CD14-positive monocyte (primary cell): ENCODE measurements at regions not wholly inside any gene's neighbourhood (a gene's known extent, or its start where the extent isn't known, plus 50 kb on each side); places are given as distances from the start of the nearest gene placed in this dataset.

Experiments used
- DNase-seq, 3 donors: peaks; one replicate each; pipeline ENCODE4 v3.0.0-alpha.2; 2011 to 2022
- H2AFZ ChIP-seq: 2 replicates; pipeline ENCODE4 v1.6.0; 2012; ENCODE audit warnings: mild to moderate bottlenecking, low read depth, low read length, inconsistent platforms; ENCODE audit not compliant: insufficient read depth, poor library complexity, severe bottlenecking
- H3K27ac ChIP-seq, 2 donors: 1 replicate in 1 of 2; 2 replicates in 1 of 2; pipeline ENCODE4 v1.5.1; 2012 to 2013; ENCODE audit warnings: low read length in 2 of 2, control low read depth in 1 of 2, inconsistent platforms in 1 of 2, low read depth in 1 of 2, mild to moderate bottlenecking in 1 of 2
- H3K27me3 ChIP-seq, 2 donors: one replicate each; pipeline versions ENCODE4 v1.6.0 to v1.6.1; 2011 to 2013; ENCODE audit warnings: low read length in 2 of 2; ENCODE audit not compliant: control insufficient read depth in 2 of 2, insufficient read depth in 2 of 2
- H3K36me3 ChIP-seq, 2 donors: replicated peaks in 1 of 2; 1 replicate in 1 of 2; 2 replicates in 1 of 2; pipeline versions ENCODE4 v1.5.1 to v1.6.1; 2012 to 2013; ENCODE audit warnings: low read length in 2 of 2, control low read depth in 1 of 2, inconsistent platforms in 1 of 2, mild to moderate bottlenecking in 1 of 2; ENCODE audit not compliant: insufficient read depth in 2 of 2, control insufficient read depth in 1 of 2
- H3K4me1 ChIP-seq, 2 donors: 1 replicate in 1 of 2; 2 replicates in 1 of 2; pipeline versions ENCODE4 v1.5.1 to v1.6.1; 2012 to 2013; ENCODE audit warnings: low read length in 2 of 2, control low read depth in 1 of 2, inconsistent platforms in 1 of 2, mild to moderate bottlenecking in 1 of 2, moderate library complexity in 1 of 2; ENCODE audit not compliant: insufficient read depth in 2 of 2, control insufficient read depth in 1 of 2
- H3K4me2 ChIP-seq: replicated peaks from 2 replicates; pipeline ENCODE3; 2012; ENCODE audit warnings: low read length, moderate library complexity, mild to moderate bottlenecking; ENCODE audit not compliant: poor library complexity, severe bottlenecking; ENCODE audit errors: extremely low read depth
- H3K4me3 ChIP-seq, 3 experiments: fragments of 200-600 bp in 1 of 3; sonication (generic) in 1 of 3; replicated peaks in 1 of 3; 1 replicate in 2 of 3; 2 replicates in 1 of 3; pipeline ENCODE4 v1.5.1; 2011 to 2013; ENCODE audit warnings: low read length in 3 of 3, mild to moderate bottlenecking in 3 of 3, control low read depth in 2 of 3, low read depth in 2 of 3, inconsistent platforms in 1 of 3, moderate library complexity in 1 of 3
- H3K79me2 ChIP-seq: 2 replicates; pipeline ENCODE4 v1.6.0; 2012; ENCODE audit warnings: mild to moderate bottlenecking, control low read depth, inconsistent platforms, low read length, moderate library complexity; ENCODE audit not compliant: insufficient read depth
- H3K9ac ChIP-seq: 2 replicates; pipeline ENCODE4 v1.6.0; 2017; ENCODE audit warnings: low read length, mild to moderate bottlenecking; ENCODE audit not compliant: insufficient read depth, poor library complexity, severe bottlenecking
- H3K9me3 ChIP-seq, 2 donors: replicated peaks in 1 of 2; 1 replicate in 1 of 2; 2 replicates in 1 of 2; pipeline versions ENCODE4 v1.5.1 to v1.6.1; 2012 to 2013; ENCODE audit warnings: low read length in 2 of 2, control low read depth in 1 of 2; ENCODE audit not compliant: control insufficient read depth in 1 of 2, insufficient read depth in 1 of 2
- H4K20me1 ChIP-seq: 2 replicates; pipeline ENCODE4 v1.6.0; 2012; ENCODE audit warnings: mild to moderate bottlenecking, low read length, control low read depth, moderate library complexity; ENCODE audit not compliant: insufficient read depth
- H3K27ac Mint-ChIP-seq, 7 donors: one replicate each; pipeline ENCODE4 v1.8.0; 2020; ENCODE audit warnings: mild to moderate bottlenecking in 7 of 7, mixed read lengths in 7 of 7, moderate library complexity in 6 of 7, inconsistent platforms in 2 of 7
- H3K27me3 Mint-ChIP-seq, 3 donors: one replicate each; pipeline ENCODE4 v1.8.0; 2021 to 2022; ENCODE audit warnings: low read depth in 3 of 3, mild to moderate bottlenecking in 3 of 3, mixed read lengths in 3 of 3, moderate library complexity in 3 of 3, inconsistent platforms in 1 of 3
- H3K36me3 Mint-ChIP-seq, 2 donors: one replicate each; pipeline ENCODE4 v1.8.0; 2020; ENCODE audit warnings: mixed read lengths in 2 of 2, inconsistent platforms in 1 of 2, mild to moderate bottlenecking in 1 of 2
- H3K4me1 Mint-ChIP-seq: one replicate; pipeline ENCODE4 v1.8.0; 2020; ENCODE audit warnings: mild to moderate bottlenecking, mixed read lengths
- H3K4me3 Mint-ChIP-seq, 2 donors: one replicate each; pipeline ENCODE4 v1.8.0; 2020; ENCODE audit warnings: mild to moderate bottlenecking in 2 of 2, mixed read lengths in 2 of 2, moderate library complexity in 1 of 2
- H3K9me3 Mint-ChIP-seq, 7 donors: one replicate each; pipeline ENCODE4 v1.8.0; 2020 to 2022; ENCODE audit warnings: mixed read lengths in 7 of 7, mild to moderate bottlenecking in 6 of 7, moderate library complexity in 6 of 7, inconsistent platforms in 2 of 7
- CTCF ChIP-seq: fragments of 200-600 bp; IDR thresholded peaks from one replicate; pipeline ENCODE4 v1.8.0; 2022; ENCODE audit warnings: antibody characterized with exemption, mild to moderate bottlenecking
- WGBS: methylation state at CpG from one replicate; pipeline ENCODE4 v1.1.5; 2013; ENCODE audit warnings: missing lambda C conversion rate; ENCODE audit not compliant: insufficient coverage; 5-methylcytosine and 5-hydroxymethylcytosine counted together
- intact Hi-C, 2 donors: fragments of 100-400 bp; cut with micrococcal nuclease; formaldehyde crosslinking; loops; one replicate each; pipeline versions ENCODE4 v1.15.0 to v1.15.1; 2023

GRCh38 chr9:13971966-13972655 is 341.8 kb downstream of the NFIB start:
- intact Hi-C loops, result no loop called here
- Mint-ChIP-seq H3K36me3 (no peaks in the 10 kb centered on the region), H3K9me3 (peaks cover 0 to 4% (median 0%) of the 10 kb centered on the region in 7 donors), H3K4me3 (no peak overlapping the region), H3K27ac (no peak overlapping the region), H3K4me1 (peaks cover 4% of the 10 kb centered on the region), H3K27me3 (peaks cover 0 to 1% (median 0%) of the 10 kb centered on the region in 3 donors)
- H3K36me3 ChIP-seq, result no peaks in the 10 kb centered on the region
- WGBS, result 91% methylated on average over 4 of the region's 10 CpGs
- H3K4me1 ChIP-seq, result no peaks in the 10 kb centered on the region
- no peak for TF ChIP-seq CTCF
- no peak overlapping the region for H3K4me3 ChIP-seq
- DNase-seq, result no peak
- H2AFZ ChIP-seq, result no peak overlapping the region
- H3K79me2 ChIP-seq, result no peaks in the 10 kb centered on the region
- H3K27me3 ChIP-seq, result no peaks in the 10 kb centered on the region
- no peak overlapping the region for H3K4me2 ChIP-seq
- H4K20me1 ChIP-seq, result no peaks in the 10 kb centered on the region
- no peaks in the 10 kb centered on the region for H3K9me3 ChIP-seq
- no peak overlapping the region for H3K9ac ChIP-seq
- no peak overlapping the region for H3K27ac ChIP-seq

- Histone ChIP-seq H3K4me3 (no peak overlapping the region), H4K20me1 (no peaks in the 10 kb centered on the region), H2AFZ (no peak overlapping the region), H3K27me3 (no peaks in the 10 kb centered on the region), H3K79me2 (no peaks in the 10 kb centered on the region), H3K4me1 (no peaks in the 10 kb centered on the region), H3K9me3 (no peaks in the 10 kb centered on the region), H3K9ac (no peak overlapping the region), H3K4me2 (no peak overlapping the region), H3K27ac (no peak overlapping the region), H3K36me3 (no peaks in the 10 kb centered on the region)
- no peak overlapping the region for H3K4me3 Mint-ChIP-seq
- no peak for TF ChIP-seq CTCF
- intact Hi-C loops, result no loop called here
- H3K27ac Mint-ChIP-seq, result no peak overlapping the region
- no peaks in the 10 kb centered on the region for H3K36me3 Mint-ChIP-seq
- H3K4me1 Mint-ChIP-seq, result peaks cover 4% of the 10 kb centered on the region
- DNase-seq, result no peak
- peaks cover 0 to 4% (median 0%) of the 10 kb centered on the region in 7 donors for H3K9me3 Mint-ChIP-seq
- no CpG with 5 or more reads among the region's 4 CpGs for WGBS
- H3K27me3 Mint-ChIP-seq, result peaks cover 0 to 1% (median 0%) of the 10 kb centered on the region in 3 donors
Measured at GRCh38 chr9:13971415-13971814, 342.5 kb downstream of the NFIB start.
